ENCODE measurements at regions not wholly inside any gene's neighbourhood (a gene's known extent, or its start where the extent isn't known, plus 50 kb on each side); places are given as distances from the start of the nearest gene placed in this dataset.
A peak's percentile ranks its signal among the peaks of the same experiment; 100 is the strongest.

DNA sequence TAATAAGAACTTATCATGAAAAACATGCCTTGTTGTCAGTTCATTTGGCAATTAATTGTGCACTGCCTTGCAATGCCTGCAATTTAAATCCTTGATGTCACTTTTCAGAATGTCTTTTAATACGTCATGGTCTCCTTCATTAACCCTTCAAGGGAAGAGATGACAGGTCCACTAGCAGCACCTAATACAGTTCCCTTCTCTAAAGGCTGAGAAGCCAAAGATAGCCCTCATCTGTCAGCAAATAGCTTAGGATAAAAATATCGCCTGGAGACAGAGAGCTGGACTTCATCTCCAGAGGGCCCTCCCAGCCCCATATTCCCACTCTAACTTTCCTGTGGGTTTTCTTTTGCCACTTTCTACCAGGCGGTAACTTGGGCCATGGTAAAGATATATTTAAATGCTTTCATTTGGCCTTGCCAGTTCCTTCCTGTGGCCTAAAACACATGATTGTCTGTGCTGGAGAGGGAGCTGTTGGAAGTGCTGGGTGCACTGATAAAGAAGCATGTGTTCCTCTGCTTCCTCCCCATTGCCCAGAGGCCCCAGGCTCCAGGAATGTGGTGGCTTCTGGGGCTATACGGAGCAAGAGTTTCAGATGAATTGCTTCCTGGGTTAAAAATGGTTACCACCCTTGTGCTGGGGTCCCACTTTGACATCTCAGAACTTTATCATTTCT lies 76.3 kb upstream of the UMPS start:
- Histone ChIP-seq H4K20me1 (ENCODE audit: insufficient read depth, low read length, poor library complexity, severe bottlenecking) (no peaks in the 10 kb centered on the region), H3K4me3 (ENCODE audit: low read length, poor library complexity, severe bottlenecking) (peak overlapping the region; percentile 10), H3K9me2 (replicated peaks; ENCODE audit: low read depth, low read length) (no peaks in the 10 kb centered on the region), H3K27me3 (ENCODE audit: insufficient read depth, low read length, poor library complexity, severe bottlenecking) (no peaks in the 10 kb centered on the region), H3F3A (ENCODE audit: low read depth) (no peaks in the 10 kb centered on the region), H3K9me3 (ENCODE audit: insufficient read depth, low read depth, low read length) (no peaks in the 10 kb centered on the region), H3K4me1 (ENCODE audit: insufficient read depth, low read length, poor library complexity, severe bottlenecking) (peaks cover 51% of the 10 kb centered on the region), H2AFZ (ENCODE audit: low read length) (no peak overlapping the region), H3K79me2 (ENCODE audit: insufficient read depth, low read length) (no peaks in the 10 kb centered on the region), H3K36me3 (ENCODE audit: insufficient read depth, low read length) (no peaks in the 10 kb centered on the region), H3K4me2 (ENCODE audit: low read depth, low read length, poor library complexity, severe bottlenecking) (peak overlapping the region; percentile 48), H3K9ac (ENCODE audit: low read depth, low read length, poor library complexity, severe bottlenecking) (no peak overlapping the region)
- TF ChIP-seq, protein P1, sequence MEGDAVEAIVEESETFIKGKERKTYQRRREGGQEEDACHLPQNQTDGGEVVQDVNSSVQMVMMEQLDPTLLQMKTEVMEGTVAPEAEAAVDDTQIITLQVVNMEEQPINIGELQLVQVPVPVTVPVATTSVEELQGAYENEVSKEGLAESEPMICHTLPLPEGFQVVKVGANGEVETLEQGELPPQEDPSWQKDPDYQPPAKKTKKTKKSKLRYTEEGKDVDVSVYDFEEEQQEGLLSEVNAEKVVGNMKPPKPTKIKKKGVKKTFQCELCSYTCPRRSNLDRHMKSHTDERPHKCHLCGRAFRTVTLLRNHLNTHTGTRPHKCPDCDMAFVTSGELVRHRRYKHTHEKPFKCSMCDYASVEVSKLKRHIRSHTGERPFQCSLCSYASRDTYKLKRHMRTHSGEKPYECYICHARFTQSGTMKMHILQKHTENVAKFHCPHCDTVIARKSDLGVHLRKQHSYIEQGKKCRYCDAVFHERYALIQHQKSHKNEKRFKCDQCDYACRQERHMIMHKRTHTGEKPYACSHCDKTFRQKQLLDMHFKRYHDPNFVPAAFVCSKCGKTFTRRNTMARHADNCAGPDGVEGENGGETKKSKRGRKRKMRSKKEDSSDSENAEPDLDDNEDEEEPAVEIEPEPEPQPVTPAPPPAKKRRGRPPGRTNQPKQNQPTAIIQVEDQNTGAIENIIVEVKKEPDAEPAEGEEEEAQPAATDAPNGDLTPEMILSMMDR (conservative IDR thresholded peaks at IDR 0.05; ENCODE audit: low read length) = no peak
- TF ChIP-seq EZH2phosphoT487 (IDR thresholded peaks at IDR 0.05; ENCODE audit: borderline replicate concordance) = no peak

DNA sequence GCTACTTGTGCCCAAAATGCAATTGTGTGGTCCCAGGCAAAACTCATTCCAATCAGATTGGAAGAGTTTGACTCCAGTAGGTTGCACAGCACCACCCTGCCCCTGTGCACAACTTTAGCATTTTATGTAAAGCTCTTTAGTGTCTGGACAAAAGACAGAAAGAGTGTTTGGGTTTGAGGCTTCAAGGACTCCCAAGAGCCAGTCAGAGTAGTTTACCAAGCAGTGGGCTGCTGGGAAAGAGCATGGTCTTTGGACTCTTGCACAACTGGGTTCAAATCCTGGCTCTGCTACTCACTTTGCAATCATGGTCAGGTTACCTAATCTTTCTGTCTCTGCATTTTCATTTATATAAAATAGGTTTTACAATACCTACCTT lies 75.8 kb upstream of the UMPS start:
- H2AFZ ChIP-seq (ENCODE audit: low read length) = no peak overlapping the region

DNA sequence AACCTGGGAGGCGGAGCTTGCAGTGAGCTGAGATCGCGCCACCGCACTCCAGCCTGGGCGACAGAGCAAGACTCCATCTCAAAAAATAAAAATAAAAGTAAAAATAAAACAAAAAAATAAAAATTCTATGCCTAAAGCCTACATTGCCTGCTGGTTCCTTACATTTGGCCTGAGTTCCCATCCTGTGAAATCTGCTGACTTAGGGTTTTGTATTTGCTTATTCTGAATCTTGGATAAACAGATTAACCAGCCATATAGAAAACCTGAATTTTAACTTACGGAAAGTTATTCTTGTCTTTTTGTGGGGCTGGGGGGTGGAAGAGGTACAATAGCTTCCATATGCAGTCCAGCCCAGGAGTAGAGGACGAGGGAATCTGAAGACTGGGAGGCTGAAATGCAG lies 73.7 kb upstream of the UMPS start:
- Histone ChIP-seq H4K20me1 (ENCODE audit: insufficient read depth, low read length, poor library complexity, severe bottlenecking) (no peaks in the 10 kb centered on the region), H2AFZ (ENCODE audit: low read length) (no peak overlapping the region), H3K9me2 (replicated peaks; ENCODE audit: low read depth, low read length) (no peaks in the 10 kb centered on the region), H3K27me3 (ENCODE audit: insufficient read depth, low read length, poor library complexity, severe bottlenecking) (no peaks in the 10 kb centered on the region), H3K79me2 (ENCODE audit: insufficient read depth, low read length) (no peaks in the 10 kb centered on the region), H3K9me3 (ENCODE audit: insufficient read depth, low read depth, low read length) (no peaks in the 10 kb centered on the region), H3K36me3 (ENCODE audit: insufficient read depth, low read length) (no peaks in the 10 kb centered on the region), H3K4me2 (ENCODE audit: low read depth, low read length, poor library complexity, severe bottlenecking) (no peak overlapping the region), H3K4me1 (ENCODE audit: insufficient read depth, low read length, poor library complexity, severe bottlenecking) (peaks cover 40% of the 10 kb centered on the region), H3K4me3 (ENCODE audit: low read length, poor library complexity, severe bottlenecking) (no peak overlapping the region), H3K9ac (ENCODE audit: low read depth, low read length, poor library complexity, severe bottlenecking) (no peak overlapping the region), H3F3A (ENCODE audit: low read depth) (no peaks in the 10 kb centered on the region)
- TF ChIP-seq, protein P1 (conservative IDR thresholded peaks at IDR 0.05; ENCODE audit: low read length) = no peak
- TF ChIP-seq EZH2phosphoT487 (IDR thresholded peaks at IDR 0.05; ENCODE audit: borderline replicate concordance) = no peak

More for the DNA sequence above, 75.8 kb upstream of the UMPS start:
- Histone ChIP-seq H3F3A (ENCODE audit: low read depth) (no peaks in the 10 kb centered on the region), H3K4me2 (ENCODE audit: low read depth, low read length, poor library complexity, severe bottlenecking) (peak overlapping the region; percentile 48), H3K9me3 (ENCODE audit: insufficient read depth, low read depth, low read length) (no peaks in the 10 kb centered on the region), H4K20me1 (ENCODE audit: insufficient read depth, low read length, poor library complexity, severe bottlenecking) (no peaks in the 10 kb centered on the region), H3K27me3 (ENCODE audit: insufficient read depth, low read length, poor library complexity, severe bottlenecking) (no peaks in the 10 kb centered on the region), H3K79me2 (ENCODE audit: insufficient read depth, low read length) (no peaks in the 10 kb centered on the region), H3K9ac (ENCODE audit: low read depth, low read length, poor library complexity, severe bottlenecking) (no peak overlapping the region), H3K4me1 (ENCODE audit: insufficient read depth, low read length, poor library complexity, severe bottlenecking) (peaks cover 51% of the 10 kb centered on the region), H3K4me3 (ENCODE audit: low read length, poor library complexity, severe bottlenecking) (peak overlapping the region; percentile 10), H3K9me2 (replicated peaks; ENCODE audit: low read depth, low read length) (no peaks in the 10 kb centered on the region), H3K36me3 (ENCODE audit: insufficient read depth, low read length) (no peaks in the 10 kb centered on the region)
- TF ChIP-seq, protein P1 (conservative IDR thresholded peaks at IDR 0.05; ENCODE audit: low read length) = no peak
- TF ChIP-seq EZH2phosphoT487 (IDR thresholded peaks at IDR 0.05; ENCODE audit: borderline replicate concordance) = no peak

All from Loucy (cell line).